Skeletal muscle satellite cell (primary cell): ENCODE measurements at regions not wholly inside any gene's neighbourhood (a gene's known extent, or its start where the extent isn't known, plus 50 kb on each side); places are given as distances from the start of the nearest gene placed in this dataset.
"Not testable (repeated sequence)": the region's sequence is repeated elsewhere in the genome, so short reads cannot be mapped to it uniquely, and the experiment has no call there.

Experiments
- H3K27me3 ChIP-seq: 2 replicates; pipeline ENCODE4 v1.7.0; 2013; ENCODE audit warnings: low read length; ENCODE audit not compliant: control insufficient read depth, insufficient read depth
- H3K36me3 ChIP-seq: 2 replicates; pipeline ENCODE4 v1.7.0; 2013; ENCODE audit warnings: mild to moderate bottlenecking, control low read depth, low read length; ENCODE audit not compliant: insufficient read depth
- H3K4me1 ChIP-seq: 2 replicates; pipeline ENCODE4 v1.7.0; 2013; ENCODE audit warnings: low read length; ENCODE audit not compliant: control insufficient read depth, insufficient read depth
- H3K4me2 ChIP-seq: 2 replicates; pipeline ENCODE4 v1.7.0; 2013; ENCODE audit warnings: mild to moderate bottlenecking, low read length
- H3K4me3 ChIP-seq: 2 replicates; pipeline ENCODE4 v1.7.0; 2013; ENCODE audit warnings: low read length
- H3K9ac ChIP-seq: 2 replicates; pipeline ENCODE4 v1.7.0; 2013; ENCODE audit warnings: mild to moderate bottlenecking, low read depth, low read length, moderate library complexity
- H3K9me3 ChIP-seq: replicated peaks from 2 replicates; pipeline ENCODE4 v1.7.0; 2013; ENCODE audit warnings: mild to moderate bottlenecking, control low read depth, low read length

DNA sequence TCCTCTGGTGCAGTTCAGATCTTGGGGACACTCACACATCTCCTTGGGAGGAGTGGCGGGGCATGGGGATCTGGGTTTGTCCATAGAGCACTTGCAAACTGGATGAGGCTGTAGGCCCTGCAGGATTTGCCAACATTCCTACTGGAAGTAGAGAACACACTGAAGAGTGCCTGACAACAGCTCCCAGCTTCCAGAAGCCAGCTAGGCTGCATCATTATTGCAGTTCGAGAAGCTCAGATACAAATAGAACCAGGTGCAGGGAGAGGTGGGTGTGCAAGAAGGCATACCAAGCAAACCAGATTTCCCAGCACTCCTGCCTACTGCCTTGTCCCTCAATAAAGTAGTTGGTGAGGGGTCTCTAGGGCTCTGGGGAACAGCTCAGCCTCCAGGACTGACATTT is 52.5 kb downstream of the RHOB start:
- Histone ChIP-seq H3K4me2 (no peak overlapping the region), H3K9ac (no peak overlapping the region), H3K36me3 (no peaks in the 10 kb centered on the region), H3K27me3 (no peaks in the 10 kb centered on the region), H3K9me3 (no peaks in the 10 kb centered on the region), H3K4me3 (no peak overlapping the region), H3K4me1 (peaks cover 27% of the 10 kb centered on the region)

DNA sequence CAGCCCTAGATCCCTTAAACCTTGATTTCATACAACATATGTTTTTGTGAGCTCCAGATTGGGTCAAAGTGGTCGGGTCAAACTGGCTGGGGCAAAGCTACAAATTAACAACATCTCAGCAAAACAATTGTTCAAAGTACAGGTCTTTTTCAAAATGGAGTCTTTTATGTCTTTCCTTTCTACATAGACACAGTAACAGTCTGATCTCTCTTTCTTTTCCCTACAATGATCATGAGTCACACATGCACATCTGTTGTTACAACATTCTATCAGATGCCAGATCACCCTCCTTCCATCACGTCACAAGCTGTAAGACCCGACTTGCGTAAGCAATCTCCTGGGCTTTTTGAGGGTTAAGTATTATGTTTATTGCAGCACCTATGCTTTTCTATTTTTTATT is 55.1 kb downstream of the RHOB start:
- Histone ChIP-seq H3K4me2 (no peak overlapping the region), H3K27me3 (no peaks in the 10 kb centered on the region), H3K9ac (no peak overlapping the region), H3K9me3 (no peaks in the 10 kb centered on the region), H3K4me1 (peaks cover 22% of the 10 kb centered on the region), H3K36me3 (no peaks in the 10 kb centered on the region), H3K4me3 (no peak overlapping the region)

DNA sequence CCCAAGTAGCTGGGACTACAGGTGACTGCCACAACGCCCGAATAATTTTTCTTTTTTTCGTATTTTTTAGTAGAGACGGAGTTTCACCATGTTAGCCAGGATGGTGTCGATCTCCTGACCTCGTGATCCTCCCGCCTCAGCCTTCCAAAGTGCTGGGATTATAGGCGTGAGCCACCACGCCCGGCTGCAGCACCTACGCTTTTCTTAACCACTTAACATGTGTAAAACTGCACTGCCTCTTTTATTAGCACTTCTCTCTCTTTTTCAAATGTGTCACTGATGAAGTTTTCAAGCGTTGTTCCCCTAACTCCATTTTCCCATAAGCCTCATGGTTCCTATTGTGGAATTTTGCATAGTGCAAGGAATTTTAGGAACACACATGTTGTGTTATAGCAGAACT is 55.6 kb downstream of the RHOB start:
- H3K9ac ChIP-seq, H3K27me3 ChIP-seq, H3K4me3 ChIP-seq, H3K9me3 ChIP-seq, H3K4me2 ChIP-seq, H3K36me3 ChIP-seq: not testable (repeated sequence)
- H3K4me1 ChIP-seq = peaks cover 26% of the 10 kb centered on the region

DNA sequence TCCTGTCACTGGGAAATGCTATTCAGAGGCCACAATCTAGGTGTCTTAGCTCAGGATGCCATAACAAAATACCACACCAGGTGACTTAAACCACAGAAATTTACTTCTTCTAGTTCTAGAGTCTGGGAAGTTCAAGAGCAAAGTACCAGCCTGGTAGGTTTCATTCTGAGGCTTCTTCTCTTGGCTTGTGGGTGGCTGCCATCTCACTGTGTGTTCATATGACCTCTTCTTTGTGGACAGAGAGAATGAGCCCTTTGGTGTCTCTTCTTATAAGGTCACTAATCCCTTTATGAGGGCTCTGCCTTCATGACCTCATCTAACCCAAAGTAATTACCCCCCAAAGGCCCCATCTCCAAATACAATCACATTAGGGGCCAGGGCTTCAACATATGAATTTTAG is 57.3 kb downstream of the RHOB start:
- peaks cover 26% of the 10 kb centered on the region for H3K4me1 ChIP-seq
- H3K4me3 ChIP-seq = no peak overlapping the region
- no peak overlapping the region for H3K9ac ChIP-seq
- no peaks in the 10 kb centered on the region for H3K9me3 ChIP-seq
- H3K27me3 ChIP-seq = no peaks in the 10 kb centered on the region
- H3K4me2 ChIP-seq = no peak overlapping the region
- H3K36me3 ChIP-seq = no peaks in the 10 kb centered on the region

DNA sequence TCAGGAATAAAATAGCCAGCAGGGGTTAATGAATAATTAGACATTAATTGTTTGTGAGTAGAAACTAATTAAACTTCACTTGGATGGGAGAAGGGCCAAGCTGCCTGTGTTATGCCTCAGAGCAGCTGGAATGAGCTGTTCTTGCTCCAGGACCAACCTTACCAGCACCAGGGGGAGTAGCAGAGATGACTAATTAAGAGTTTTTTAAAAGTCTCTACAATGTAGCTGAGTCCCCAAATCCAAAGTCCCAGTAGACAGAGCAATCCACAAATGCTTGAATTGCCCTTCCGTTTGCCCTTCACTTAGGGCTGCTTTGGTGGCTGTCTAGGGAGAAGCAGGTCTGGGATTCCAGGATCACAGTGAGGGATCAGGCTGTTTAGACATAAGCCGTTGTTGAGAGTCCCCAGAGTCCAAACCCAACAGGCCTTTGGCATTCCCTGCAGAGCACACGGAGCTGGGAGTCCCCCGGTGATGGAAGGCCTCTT is 59.4 kb downstream of the RHOB start:
- Histone ChIP-seq H3K9ac (no peak overlapping the region), H3K4me1 (peaks cover 21% of the 10 kb centered on the region), H3K4me3 (no peak overlapping the region), H3K27me3 (no peaks in the 10 kb centered on the region), H3K4me2 (no peak overlapping the region), H3K9me3 (no peaks in the 10 kb centered on the region), H3K36me3 (no peaks in the 10 kb centered on the region)

DNA sequence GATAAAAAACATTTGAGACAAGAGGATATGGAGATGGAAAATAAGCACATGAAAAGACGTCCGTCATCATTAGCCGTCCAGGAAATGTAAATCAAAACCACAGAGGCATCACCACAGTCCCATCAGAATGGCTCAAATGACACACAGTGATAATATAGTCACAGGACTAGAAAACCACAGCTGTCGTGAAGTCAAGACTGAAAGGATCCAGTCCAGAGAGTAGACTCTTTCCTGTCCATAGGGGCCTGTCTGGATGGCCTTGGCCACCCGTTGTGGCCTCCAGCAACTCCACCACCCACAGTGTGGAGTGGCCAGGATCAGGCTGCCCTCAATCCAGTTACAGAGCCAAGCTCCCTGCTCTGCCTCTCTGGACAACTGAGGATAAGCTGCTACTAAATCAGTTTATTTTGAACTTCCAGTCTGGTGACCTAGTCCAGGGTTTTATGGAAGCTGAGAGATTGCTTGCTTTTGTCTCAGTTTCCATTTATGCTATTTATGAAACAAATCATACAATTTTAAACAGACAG is 60.4 kb downstream of the RHOB start:
- H3K9ac ChIP-seq = no peak overlapping the region
- H3K4me1 ChIP-seq = peaks cover 17% of the 10 kb centered on the region
- H3K4me3 ChIP-seq = no peak overlapping the region
- no peaks in the 10 kb centered on the region for H3K36me3 ChIP-seq
- H3K4me2 ChIP-seq = no peak overlapping the region
- no peaks in the 10 kb centered on the region for H3K9me3 ChIP-seq
- no peaks in the 10 kb centered on the region for H3K27me3 ChIP-seq

DNA sequence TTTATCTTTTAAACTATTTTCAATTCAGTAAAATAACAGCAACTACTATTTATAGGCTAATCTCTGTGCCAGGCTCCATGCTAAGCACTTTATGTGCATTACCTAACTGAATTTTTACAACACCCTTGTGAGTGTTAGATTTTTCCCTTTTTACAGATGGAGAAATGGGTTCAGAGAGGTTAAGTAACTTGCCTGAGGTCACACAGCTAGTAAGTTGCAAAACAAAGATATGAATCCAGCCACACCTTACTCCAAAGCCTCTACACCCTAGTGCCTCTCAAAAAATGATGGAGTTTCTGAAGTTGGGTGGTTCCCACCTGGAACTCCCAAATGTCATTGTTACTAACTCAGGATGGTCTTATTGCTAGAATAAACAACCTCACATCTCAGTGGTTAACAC is 60.8 kb downstream of the RHOB start:
- no peaks in the 10 kb centered on the region for H3K36me3 ChIP-seq
- no peak overlapping the region for H3K4me3 ChIP-seq
- peaks cover 17% of the 10 kb centered on the region for H3K4me1 ChIP-seq
- no peaks in the 10 kb centered on the region for H3K9me3 ChIP-seq
- H3K9ac ChIP-seq = no peak overlapping the region
- H3K27me3 ChIP-seq = no peaks in the 10 kb centered on the region
- no peak overlapping the region for H3K4me2 ChIP-seq

DNA sequence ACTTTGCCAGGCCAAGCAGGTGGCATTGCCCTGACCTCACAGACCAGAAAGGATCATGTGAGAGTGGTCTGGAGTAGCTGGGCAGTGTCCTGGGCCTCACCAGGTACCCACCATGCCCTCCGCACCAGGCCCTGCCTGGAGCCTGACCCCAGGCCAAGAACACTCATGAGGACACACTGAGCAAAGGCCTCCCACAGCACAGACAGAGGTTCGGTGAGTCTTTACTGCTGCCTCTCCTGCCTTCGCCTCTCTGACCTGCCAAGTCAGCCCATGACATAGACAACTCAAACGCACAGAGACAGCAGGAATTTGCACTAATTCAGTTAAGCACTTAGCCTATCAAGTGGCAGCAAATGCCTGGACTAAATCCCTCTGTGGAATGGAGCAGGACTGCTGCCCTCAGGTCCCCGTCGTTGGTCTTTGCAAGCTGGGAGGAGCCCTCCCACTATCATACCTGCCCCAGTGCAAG is 62.5 kb downstream of the RHOB start:
- H3K9ac ChIP-seq = no peak overlapping the region
- peaks cover 22% of the 10 kb centered on the region for H3K4me1 ChIP-seq
- no peak overlapping the region for H3K4me2 ChIP-seq
- no peaks in the 10 kb centered on the region for H3K36me3 ChIP-seq
- no peak overlapping the region for H3K4me3 ChIP-seq
- no peaks in the 10 kb centered on the region for H3K27me3 ChIP-seq
- no peaks in the 10 kb centered on the region for H3K9me3 ChIP-seq

DNA sequence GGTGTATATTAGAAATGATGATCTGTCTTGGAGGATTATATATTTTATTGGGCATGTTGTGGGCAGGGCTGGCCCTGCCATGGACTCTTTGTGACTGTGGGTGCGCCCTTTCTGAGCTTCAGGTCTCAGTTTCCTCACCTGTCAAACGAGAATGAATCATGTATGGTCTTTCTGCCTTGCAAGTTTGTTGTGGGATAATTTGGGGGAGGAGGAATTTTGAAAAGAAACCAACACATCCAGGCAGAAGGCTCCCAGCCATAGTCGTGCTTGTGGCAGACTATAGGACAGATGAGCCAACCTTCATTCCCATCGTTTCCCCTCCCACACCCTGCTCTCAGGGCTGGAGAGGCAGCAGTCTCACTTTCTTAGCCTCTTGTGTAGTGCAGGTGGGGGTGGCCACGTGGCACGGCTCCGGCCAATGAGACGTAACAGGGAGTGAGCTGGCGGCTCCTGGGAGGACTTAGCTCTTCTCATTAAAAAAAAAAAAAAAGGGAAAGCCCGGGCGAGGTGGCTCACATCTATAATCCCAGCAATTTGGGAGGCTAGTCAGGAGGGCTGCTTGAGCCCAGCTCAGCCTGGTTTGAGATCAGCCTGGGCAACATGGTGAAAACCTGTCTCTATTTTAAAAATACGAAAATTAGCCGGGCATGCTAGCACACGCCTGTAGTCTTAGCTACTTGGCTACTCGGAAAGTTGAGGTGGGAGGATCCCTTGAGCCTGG is 63.1 kb downstream of the RHOB start:
- Histone ChIP-seq H3K4me3 (no peak overlapping the region), H3K4me1 (peaks cover 28% of the 10 kb centered on the region), H3K27me3 (no peaks in the 10 kb centered on the region), H3K9ac (no peak overlapping the region), H3K36me3 (no peaks in the 10 kb centered on the region), H3K9me3 (no peaks in the 10 kb centered on the region), H3K4me2 (no peak overlapping the region)

DNA sequence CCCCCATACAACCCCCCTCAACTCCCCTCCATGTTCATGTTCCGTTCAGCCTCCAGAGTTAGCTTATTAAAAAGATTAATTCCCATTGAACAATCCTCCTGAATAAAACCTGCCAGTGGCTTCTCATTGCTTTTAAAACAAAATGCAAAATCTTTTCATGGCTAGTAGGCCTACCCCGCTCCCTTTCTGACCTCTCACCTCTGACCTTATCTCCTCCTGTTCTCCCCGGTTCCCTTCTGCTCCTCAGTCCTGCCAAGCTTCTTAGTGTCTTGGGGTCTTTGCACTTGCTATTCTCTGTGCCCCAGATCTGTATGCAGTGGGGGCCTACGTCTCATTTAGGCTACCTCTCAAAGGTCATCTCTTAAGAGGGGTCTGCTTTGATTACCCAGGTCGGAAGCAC is 64.3 kb downstream of the RHOB start:
- Histone ChIP-seq H3K9ac (no peak overlapping the region), H3K4me3 (no peak overlapping the region), H3K4me2 (no peak overlapping the region), H3K36me3 (no peaks in the 10 kb centered on the region), H3K9me3 (no peaks in the 10 kb centered on the region), H3K4me1 (peaks cover 31% of the 10 kb centered on the region), H3K27me3 (no peaks in the 10 kb centered on the region)

DNA sequence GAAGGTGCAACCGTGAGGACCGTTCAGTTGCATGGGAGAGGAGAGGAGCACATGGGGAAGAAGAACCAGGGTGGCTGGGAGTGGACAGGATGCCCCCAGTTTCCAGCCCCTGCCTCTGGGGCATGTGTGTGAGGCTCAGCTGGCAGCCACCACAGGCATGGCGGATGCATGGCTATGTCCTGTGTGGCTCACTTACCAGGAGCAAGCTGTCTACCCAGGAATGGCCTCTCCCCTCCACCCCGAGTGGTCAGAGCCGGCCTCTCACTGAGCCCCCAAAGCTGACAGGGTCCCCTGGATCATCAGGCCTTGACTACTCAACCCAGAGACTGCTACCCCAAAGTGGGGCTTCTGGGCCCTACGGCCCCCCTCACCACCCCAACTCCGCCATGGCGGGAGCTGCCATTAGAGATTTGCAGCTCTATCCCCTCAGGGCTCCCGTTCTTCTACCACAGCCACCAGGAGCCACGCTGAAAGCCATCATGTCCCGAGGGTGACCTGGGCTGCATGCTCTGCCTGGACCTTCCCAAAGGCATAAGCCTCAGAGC is 65.3 kb downstream of the RHOB start:
- Histone ChIP-seq H3K27me3 (no peaks in the 10 kb centered on the region), H3K9ac (no peak overlapping the region), H3K4me2 (no peak overlapping the region), H3K36me3 (no peaks in the 10 kb centered on the region), H3K9me3 (no peaks in the 10 kb centered on the region), H3K4me3 (no peak overlapping the region), H3K4me1 (peaks cover 28% of the 10 kb centered on the region)

DNA sequence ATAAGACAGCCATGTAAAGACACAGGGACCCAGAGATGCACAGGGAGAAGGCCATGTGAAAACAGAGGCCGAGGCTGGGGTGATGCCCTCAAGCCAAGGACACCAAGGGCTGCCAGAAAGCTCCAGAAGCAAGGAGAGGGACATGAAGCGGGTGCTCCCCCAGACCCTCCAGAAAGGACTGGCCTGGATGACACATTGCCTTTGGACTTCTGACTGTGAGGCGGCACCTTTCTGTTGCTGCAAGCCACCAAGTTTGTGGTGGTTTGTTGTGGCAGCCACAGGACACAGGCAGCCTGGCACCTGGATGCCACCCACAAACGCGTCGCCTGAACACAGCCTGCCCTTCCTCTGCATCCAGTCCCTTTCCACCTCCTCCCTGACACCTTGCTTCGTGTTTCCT is 67.1 kb downstream of the RHOB start:
- Histone ChIP-seq H3K27me3 (no peaks in the 10 kb centered on the region), H3K9ac (no peak overlapping the region), H3K36me3 (no peaks in the 10 kb centered on the region), H3K4me2 (no peak overlapping the region), H3K9me3 (no peaks in the 10 kb centered on the region), H3K4me3 (peak overlapping the region; percentile 1), H3K4me1 (peaks cover 26% of the 10 kb centered on the region)
